Lower leg skin (tissue), 3 donors: ENCODE measurements at regions not wholly inside any gene's neighbourhood (a gene's known extent, or its start where the extent isn't known, plus 50 kb on each side); places are given as distances from the start of the nearest gene placed in this dataset.

ENCODE experiments used
- POLR2A ChIP-seq, 2 donors: fragments of 450-650 bp; IDR thresholded peaks; one replicate each; pipeline ENCODE4 v1.6.1; 2016 to 2017; ENCODE audit warnings: antibody characterized with exemption in 2 of 2, mild to moderate bottlenecking in 1 of 2, moderate library complexity in 1 of 2
- TF ChIP-seq, protein P1 (sequence below), 3 donors: fragments of 450-650 bp; IDR thresholded peaks; one replicate each; pipeline ENCODE4 v1.5.1; 2016; ENCODE audit warnings: antibody characterized with exemption in 3 of 3, mild to moderate bottlenecking in 3 of 3, moderate library complexity in 2 of 3

DNA sequence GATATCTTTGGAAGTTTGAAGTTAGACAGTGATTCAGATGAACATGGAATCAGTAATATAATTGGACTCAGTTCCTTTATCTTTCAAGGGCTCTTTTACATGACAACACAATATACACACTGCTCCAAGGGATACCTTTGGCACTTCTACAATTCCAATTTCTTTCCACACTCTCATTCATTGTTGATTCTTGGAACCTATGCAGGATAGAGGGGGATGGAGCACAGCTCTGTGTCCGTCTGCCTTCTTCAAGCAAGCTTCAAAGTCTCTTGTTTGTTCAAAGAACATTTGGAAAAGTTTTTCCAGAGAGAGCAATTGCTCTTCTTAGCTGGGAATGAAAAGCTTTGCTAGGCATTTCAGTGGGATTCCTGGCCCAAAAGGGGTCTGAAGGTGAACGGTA lies 276.2 kb upstream of the ZEB2 start:
- TF ChIP-seq, protein P1, sequence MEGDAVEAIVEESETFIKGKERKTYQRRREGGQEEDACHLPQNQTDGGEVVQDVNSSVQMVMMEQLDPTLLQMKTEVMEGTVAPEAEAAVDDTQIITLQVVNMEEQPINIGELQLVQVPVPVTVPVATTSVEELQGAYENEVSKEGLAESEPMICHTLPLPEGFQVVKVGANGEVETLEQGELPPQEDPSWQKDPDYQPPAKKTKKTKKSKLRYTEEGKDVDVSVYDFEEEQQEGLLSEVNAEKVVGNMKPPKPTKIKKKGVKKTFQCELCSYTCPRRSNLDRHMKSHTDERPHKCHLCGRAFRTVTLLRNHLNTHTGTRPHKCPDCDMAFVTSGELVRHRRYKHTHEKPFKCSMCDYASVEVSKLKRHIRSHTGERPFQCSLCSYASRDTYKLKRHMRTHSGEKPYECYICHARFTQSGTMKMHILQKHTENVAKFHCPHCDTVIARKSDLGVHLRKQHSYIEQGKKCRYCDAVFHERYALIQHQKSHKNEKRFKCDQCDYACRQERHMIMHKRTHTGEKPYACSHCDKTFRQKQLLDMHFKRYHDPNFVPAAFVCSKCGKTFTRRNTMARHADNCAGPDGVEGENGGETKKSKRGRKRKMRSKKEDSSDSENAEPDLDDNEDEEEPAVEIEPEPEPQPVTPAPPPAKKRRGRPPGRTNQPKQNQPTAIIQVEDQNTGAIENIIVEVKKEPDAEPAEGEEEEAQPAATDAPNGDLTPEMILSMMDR (IDR thresholded peaks at IDR 0.05), result no peak
- TF ChIP-seq POLR2A (IDR thresholded peaks at IDR 0.05), result no peak
